ENCODE measurements at regions not wholly inside any gene's neighbourhood (a gene's known extent, or its start where the extent isn't known, plus 50 kb on each side); places are given as distances from the start of the nearest gene placed in this dataset.

GRCh38 chr2:153005071-153005730 lies 286.8 kb downstream of the ARL6IP6 start:
- no peak for DNase-seq (ENCODE audit: low read depth in 2 of 2)

GRCh38 chr2:153004627-153005026 lies 286.2 kb downstream of the ARL6IP6 start:
- no peak for DNase-seq (ENCODE audit: low read depth in 2 of 2)

GRCh38 chr2:152974146-152974545 lies 255.7 kb downstream of the ARL6IP6 start:
- no peak for DNase-seq (ENCODE audit: low read depth in 2 of 2)

GRCh38 chr2:152971685-152972084 lies 253.3 kb downstream of the ARL6IP6 start:
- no peak for DNase-seq (ENCODE audit: low read depth in 2 of 2)

- no peak for DNase-seq (ENCODE audit: low read depth in 2 of 2)
These were observed 244.0 kb downstream of the ARL6IP6 start for GRCh38 chr2:152962446-152962845.

GRCh38 chr2:152961351-152961750 lies 242.9 kb downstream of the ARL6IP6 start:
- DNase-seq (ENCODE audit: low read depth in 2 of 2): no peak

- DNase-seq (ENCODE audit: low read depth in 2 of 2): peak in 1 of 2 donors; percentile 2
These were observed 231.7 kb downstream of the ARL6IP6 start for GRCh38 chr2:152950126-152950525.

- no peak for DNase-seq (ENCODE audit: low read depth in 2 of 2)
These were observed 225.7 kb downstream of the ARL6IP6 start for GRCh38 chr2:152944099-152944498.

GRCh38 chr2:152942940-152943440 lies 224.6 kb downstream of the ARL6IP6 start:
- DNase-seq (ENCODE audit: low read depth in 2 of 2): no peak

GRCh38 chr2:152930501-152930900 lies 212.1 kb downstream of the ARL6IP6 start:
- no peak for DNase-seq (ENCODE audit: low read depth in 2 of 2)

- DNase-seq (ENCODE audit: low read depth in 2 of 2): no peak
These were observed 211.2 kb downstream of the ARL6IP6 start for GRCh38 chr2:152929628-152930027.

- peak; percentile 40 to 62 for DNase-seq (ENCODE audit: low read depth in 2 of 2)
These were observed 207.4 kb downstream of the ARL6IP6 start for GRCh38 chr2:152925547-152926448.

GRCh38 chr2:152924722-152925121 lies 206.3 kb downstream of the ARL6IP6 start:
- no peak for DNase-seq (ENCODE audit: low read depth in 2 of 2)

- DNase-seq (ENCODE audit: low read depth in 2 of 2): no peak
These were observed 205.8 kb downstream of the ARL6IP6 start for GRCh38 chr2:152924219-152924618.

GRCh38 chr2:152920846-152921245 lies 202.4 kb downstream of the ARL6IP6 start:
- DNase-seq (ENCODE audit: low read depth in 2 of 2): no peak

- DNase-seq (ENCODE audit: low read depth in 2 of 2): no peak
These were observed 192.6 kb downstream of the ARL6IP6 start for GRCh38 chr2:152910970-152911369.

- no peak for DNase-seq (ENCODE audit: low read depth in 2 of 2)
These were observed 188.6 kb downstream of the ARL6IP6 start for GRCh38 chr2:152907046-152907445.

- DNase-seq (ENCODE audit: low read depth in 2 of 2): no peak
These were observed 175.6 kb downstream of the ARL6IP6 start for GRCh38 chr2:152894051-152894450.

GRCh38 chr2:152890736-152891135 lies 172.3 kb downstream of the ARL6IP6 start:
- DNase-seq (ENCODE audit: low read depth in 2 of 2): no peak

GRCh38 chr2:152883951-152884487 lies 165.6 kb downstream of the ARL6IP6 start:
- no peak for DNase-seq (ENCODE audit: low read depth in 2 of 2)

GRCh38 chr2:152881527-152881926 lies 163.1 kb downstream of the ARL6IP6 start:
- DNase-seq (ENCODE audit: low read depth in 2 of 2): no peak

GRCh38 chr2:152879275-152879674 lies 160.9 kb downstream of the ARL6IP6 start:
- no peak for DNase-seq (ENCODE audit: low read depth in 2 of 2)

Data from lung microvascular endothelial cell (primary cell).